ELF-1 (cell line): ENCODE measurements at regions not wholly inside any gene's neighbourhood (a gene's known extent, or its start where the extent isn't known, plus 50 kb on each side); places are given as distances from the start of the nearest gene placed in this dataset.
"Not testable (repeated sequence)": the region's sequence is repeated elsewhere in the genome, so short reads cannot be mapped to it uniquely, and the experiment has no call there.

Experiments
- DNase-seq: peaks from one replicate; pipeline ENCODE4 v3.0.0-alpha.2; 2016; ENCODE audit warnings: low read depth, low spot score

GRCh38 chr14:105678057-105678456, 151.7 kb downstream of the TMEM121 start:
- not testable (repeated sequence) for DNase-seq

GRCh38 chr14:105678996-105679958, 152.9 kb downstream of the TMEM121 start:
- not testable (repeated sequence) for DNase-seq

DNA sequence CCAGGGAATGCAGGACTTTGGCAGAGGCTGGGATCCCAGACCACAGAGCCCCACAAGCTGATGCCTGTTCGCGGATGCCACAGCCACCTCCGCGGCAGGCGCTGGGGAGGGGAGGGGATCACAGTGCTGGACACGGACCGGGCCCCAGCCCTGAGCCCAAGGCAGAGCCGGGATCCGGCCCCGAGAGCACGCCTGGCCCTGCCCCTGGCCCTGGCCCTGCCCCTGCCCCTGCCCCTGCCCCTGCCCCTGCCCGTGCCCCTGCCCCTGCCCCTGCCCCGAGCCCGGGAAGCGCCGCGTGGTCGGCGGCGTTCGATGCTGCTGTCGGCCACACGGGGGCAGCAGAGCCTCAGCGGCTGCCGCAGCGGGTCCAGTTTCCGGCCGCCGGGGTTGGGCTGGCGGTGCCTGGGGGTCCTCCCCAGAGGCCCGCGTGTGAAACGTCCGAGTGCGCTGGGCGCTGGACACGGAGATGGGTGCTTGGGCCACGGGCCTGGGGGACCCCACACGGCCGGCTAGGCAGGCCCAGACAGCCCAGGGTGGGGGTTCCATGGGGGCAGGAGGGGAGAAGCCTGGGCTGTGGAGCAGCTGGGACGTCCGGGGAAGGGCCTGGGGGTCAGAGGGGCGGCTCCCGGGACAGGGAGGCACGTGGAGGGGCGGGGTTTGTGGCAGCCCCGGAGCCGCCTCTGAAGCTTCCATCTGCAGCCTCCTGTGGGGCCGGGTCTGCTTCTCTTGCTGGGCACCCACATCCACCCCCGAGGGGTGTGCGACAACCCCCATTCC, 153.8 kb downstream of the TMEM121 start:
- not testable (repeated sequence) for DNase-seq

GRCh38 chr14:105680736-105681098, 154.3 kb downstream of the TMEM121 start:
- not testable (repeated sequence) for DNase-seq

GRCh38 chr14:105681606-105682185, 155.3 kb downstream of the TMEM121 start:
- DNase-seq = peak; percentile 13

GRCh38 chr14:105682442-105682841, 156.1 kb downstream of the TMEM121 start:
- DNase-seq = not testable (repeated sequence)

DNA sequence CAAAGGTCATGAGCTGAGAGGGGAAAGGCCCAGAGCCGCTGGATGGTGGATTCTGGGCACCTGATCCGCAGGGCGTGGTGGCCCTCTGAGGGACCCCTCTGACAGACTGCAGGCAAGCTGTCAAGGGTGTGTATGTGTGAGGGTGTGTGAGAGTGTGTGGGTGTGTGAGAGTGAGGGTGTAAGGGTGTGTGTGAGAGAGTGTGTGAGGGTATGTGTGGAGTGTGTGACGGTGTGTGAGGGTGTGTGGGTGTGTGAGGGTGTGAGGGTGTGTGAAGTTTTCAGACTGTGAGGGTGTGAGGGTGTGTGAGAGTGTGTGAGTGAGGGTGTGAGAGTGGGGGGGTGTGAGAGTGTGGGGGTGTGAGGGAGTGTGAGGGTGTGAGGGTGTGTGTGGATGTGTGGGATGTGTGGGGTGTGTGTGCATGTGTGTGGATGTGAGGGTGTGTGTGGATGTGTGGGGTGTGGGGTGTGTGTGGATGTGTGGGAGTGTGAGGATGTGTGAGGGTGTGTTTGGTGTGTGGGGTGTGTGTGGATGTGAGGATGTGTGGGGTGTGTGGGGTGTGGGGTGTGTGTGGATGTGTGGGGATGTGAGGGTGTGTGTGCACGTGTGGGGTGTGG, 156.7 kb downstream of the TMEM121 start:
- no peak for DNase-seq

DNA sequence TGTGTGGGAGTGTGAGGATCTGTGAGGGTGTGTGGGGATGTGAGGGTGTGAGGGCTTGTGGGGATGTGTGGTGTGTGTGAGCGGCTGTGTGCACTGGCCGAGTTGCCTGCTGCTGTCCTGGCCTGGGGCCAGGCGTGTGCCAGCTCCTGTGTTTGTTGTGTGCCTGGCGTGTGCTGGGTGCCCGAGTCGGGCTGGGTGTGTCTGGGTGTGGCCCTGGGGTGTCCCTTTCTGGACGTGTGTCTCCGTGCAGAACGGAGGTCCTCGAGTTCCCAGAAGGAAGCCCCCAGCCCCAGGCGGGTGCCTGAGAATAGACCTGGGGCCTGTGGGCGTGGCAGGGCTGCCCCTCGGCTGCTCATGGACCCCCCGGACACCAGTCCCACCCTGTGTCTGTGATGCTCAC, 157.7 kb downstream of the TMEM121 start:
- not testable (repeated sequence) for DNase-seq

DNA sequence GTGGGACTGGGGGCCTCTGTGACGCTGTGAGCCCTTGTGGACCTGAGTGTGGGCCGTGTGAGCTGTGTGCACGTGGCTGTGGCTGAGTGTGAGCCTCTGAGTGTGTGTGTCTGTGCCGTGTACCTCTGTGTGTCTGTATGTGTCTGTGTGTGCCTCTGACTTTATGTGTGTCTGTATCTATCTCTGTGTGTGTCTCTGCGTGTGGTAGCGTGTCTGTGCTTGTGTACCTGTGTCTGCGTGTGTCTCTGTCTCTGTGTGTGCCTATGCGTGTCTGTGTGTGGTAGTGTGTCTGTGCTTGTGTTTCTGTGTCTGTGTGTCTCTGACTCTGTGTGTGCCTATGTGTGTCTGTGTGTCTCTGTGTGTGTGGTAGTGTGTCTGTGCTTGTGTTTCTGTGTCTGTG, 158.2 kb downstream of the TMEM121 start:
- not testable (repeated sequence) for DNase-seq

GRCh38 chr14:105685003-105685402, 158.6 kb downstream of the TMEM121 start:
- DNase-seq = no peak

GRCh38 chr14:105685605-105686004, 159.2 kb downstream of the TMEM121 start:
- not testable (repeated sequence) for DNase-seq

DNA sequence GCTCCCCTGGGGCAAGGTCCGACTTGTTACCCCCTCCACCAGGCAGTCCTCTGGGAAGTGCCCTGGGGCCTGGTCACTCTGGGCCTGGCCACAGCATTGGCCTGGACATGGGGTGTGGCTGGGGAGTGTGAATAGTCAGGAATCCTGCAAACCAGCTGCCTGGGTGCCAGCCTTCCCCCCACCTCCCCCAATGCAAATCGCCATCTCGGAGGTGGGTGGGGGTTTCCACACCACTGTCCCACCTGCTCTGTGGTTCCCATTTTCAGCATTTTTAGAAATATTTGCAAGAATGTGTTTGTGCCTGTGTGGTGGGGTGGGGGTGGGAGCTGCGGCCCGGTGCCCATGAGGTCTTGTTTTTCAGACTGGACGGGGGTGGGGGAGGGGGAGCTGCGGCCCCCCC, 159.7 kb downstream of the TMEM121 start:
- not testable (repeated sequence) for DNase-seq

- DNase-seq = not testable (repeated sequence)
Observed at GRCh38 chr14:105686462-105687170, 160.2 kb downstream of the TMEM121 start.

DNA sequence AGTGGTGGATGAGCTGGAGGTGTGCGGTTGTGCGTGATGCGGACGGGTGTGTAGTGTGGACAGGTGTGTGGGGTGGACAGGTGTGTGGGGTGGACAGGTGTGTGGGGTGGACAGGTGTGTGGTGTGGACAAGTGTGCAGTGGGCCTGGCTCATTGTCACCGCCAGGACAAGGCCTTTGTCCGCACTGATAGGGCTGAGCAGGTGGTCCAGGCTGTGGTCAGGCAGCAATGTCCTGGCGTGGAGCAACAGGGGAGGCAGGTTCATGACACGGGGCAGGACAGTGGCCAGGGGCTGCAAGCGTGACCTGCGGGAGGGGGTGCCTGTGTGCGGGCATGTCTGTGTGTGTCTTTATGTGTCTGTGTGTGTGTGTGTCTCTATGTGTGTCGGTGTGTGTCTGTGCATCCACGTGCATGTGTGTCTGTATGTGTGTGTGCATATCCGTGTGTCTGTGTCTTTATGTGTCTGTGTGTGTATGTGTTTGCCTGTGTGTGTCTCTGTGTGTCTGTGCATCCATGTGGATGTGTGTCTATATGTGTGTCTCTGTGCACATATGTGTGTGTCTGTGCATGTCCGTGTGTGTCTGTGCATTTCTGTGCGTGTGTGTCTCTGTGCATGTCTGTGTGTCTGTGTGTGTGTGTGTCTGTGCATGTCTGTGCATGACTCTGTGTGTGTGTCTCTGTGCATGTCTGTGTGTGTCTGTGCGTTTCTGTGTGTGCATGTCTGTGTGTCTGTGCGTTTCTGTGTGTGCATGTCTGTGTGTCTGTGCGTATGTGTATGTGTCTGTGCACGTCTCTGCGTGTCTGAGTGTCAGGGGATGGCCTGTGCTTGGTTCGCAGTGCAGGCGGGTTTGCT, 161.0 kb downstream of the TMEM121 start:
- DNase-seq = not testable (repeated sequence)

- peak; percentile 32 for DNase-seq
Observed at GRCh38 chr14:105688023-105688351, 161.6 kb downstream of the TMEM121 start.

DNA sequence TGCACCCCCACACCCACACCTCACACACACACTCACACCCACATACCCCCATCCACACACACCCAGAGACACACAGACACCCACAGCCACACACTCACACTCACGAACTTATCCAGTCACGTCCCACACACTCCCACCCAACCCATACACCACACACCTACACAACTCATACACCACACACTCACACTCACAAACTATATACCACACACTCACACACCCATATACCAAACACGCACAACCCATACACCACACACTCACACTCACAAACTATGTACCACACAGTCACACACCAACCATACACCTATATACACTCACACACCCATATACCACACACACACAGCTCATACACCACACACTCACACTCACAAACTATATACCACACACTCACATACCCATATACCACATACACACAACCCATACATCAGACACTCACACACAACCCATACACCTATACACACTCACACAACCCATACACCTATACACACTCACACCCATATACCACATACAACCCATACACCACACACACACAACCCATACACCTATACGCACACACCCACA, 162.4 kb downstream of the TMEM121 start:
- not testable (repeated sequence) for DNase-seq

GRCh38 chr14:105689722-105690121, 163.3 kb downstream of the TMEM121 start:
- no peak for DNase-seq

GRCh38 chr14:105690671-105691070, 164.3 kb downstream of the TMEM121 start:
- no peak for DNase-seq

GRCh38 chr14:105691321-105692109, 165.1 kb downstream of the TMEM121 start:
- DNase-seq = not testable (repeated sequence)
